DND-41 (cell line): ENCODE measurements at regions not wholly inside any gene's neighbourhood (a gene's known extent, or its start where the extent isn't known, plus 50 kb on each side); places are given as distances from the start of the nearest gene placed in this dataset.
"Not testable (repeated sequence)": the region's sequence is repeated elsewhere in the genome, so short reads cannot be mapped to it uniquely, and the experiment has no call there.

Experiments
- CTCF ChIP-seq: IDR thresholded peaks from 2 replicates; pipeline ENCODE4 v1.5.1; 2012; ENCODE audit warnings: borderline replicate concordance, low read length, moderate library complexity, mild to moderate bottlenecking; ENCODE audit not compliant: poor library complexity, severe bottlenecking; ENCODE audit errors: extremely low read depth
- EZH2 ChIP-seq: IDR thresholded peaks from 3 replicates; pipeline ENCODE4 v1.6.1; 2012; ENCODE audit warnings: borderline replicate concordance, low read depth, mild to moderate bottlenecking, moderate library complexity, low read length, inconsistent platforms; ENCODE audit not compliant: severe bottlenecking

GRCh38 chr4:187672526-187672925 is 323.0 kb upstream of the ZFP42 start:
- TF ChIP-seq CTCF, EZH2: not testable (repeated sequence)
